ENCODE measurements at regions not wholly inside any gene's neighbourhood (a gene's known extent, or its start where the extent isn't known, plus 50 kb on each side); places are given as distances from the start of the nearest gene placed in this dataset.

GRCh38 chr16:55175389-55175788 lies 148.6 kb upstream of the IRX6 start:
- DNase-seq = no peak

- DNase-seq = no peak
Observed at GRCh38 chr16:55176901-55177300, 147.1 kb upstream of the IRX6 start.

- DNase-seq = no peak
Observed at GRCh38 chr16:55179411-55179810, 144.6 kb upstream of the IRX6 start.

- no peak for DNase-seq
Observed at GRCh38 chr16:55179852-55180585, 144.0 kb upstream of the IRX6 start.

- DNase-seq = no peak
Observed at GRCh38 chr16:55184052-55184451, 140.0 kb upstream of the IRX6 start.

GRCh38 chr16:55184619-55185018 lies 139.4 kb upstream of the IRX6 start:
- no peak for DNase-seq

- no peak for DNase-seq
Observed at GRCh38 chr16:55189224-55189623, 134.8 kb upstream of the IRX6 start.

GRCh38 chr16:55189682-55190636 lies 134.0 kb upstream of the IRX6 start:
- no peak for DNase-seq

- no peak for DNase-seq
Observed at GRCh38 chr16:55192734-55193133, 131.3 kb upstream of the IRX6 start.

- no peak for DNase-seq
Observed at GRCh38 chr16:55203570-55203969, 120.4 kb upstream of the IRX6 start.

- DNase-seq = no peak
Observed at GRCh38 chr16:55204069-55204468, 119.9 kb upstream of the IRX6 start.

GRCh38 chr16:55204923-55205322 lies 119.1 kb upstream of the IRX6 start:
- DNase-seq = no peak

GRCh38 chr16:55207693-55208428 lies 116.1 kb upstream of the IRX6 start:
- peak in 1 of 4 experiments; percentile 1 for DNase-seq

GRCh38 chr16:55209626-55210025 lies 114.4 kb upstream of the IRX6 start:
- DNase-seq = no peak

- DNase-seq = no peak
Observed at GRCh38 chr16:55212791-55213190, 111.2 kb upstream of the IRX6 start.

- no peak for DNase-seq
Observed at GRCh38 chr16:55214412-55214811, 109.6 kb upstream of the IRX6 start.

- DNase-seq = no peak
Observed at GRCh38 chr16:55214974-55215494, 109.0 kb upstream of the IRX6 start.

GRCh38 chr16:55217392-55217791 lies 106.6 kb upstream of the IRX6 start:
- DNase-seq = no peak

GRCh38 chr16:55221836-55222235 lies 102.2 kb upstream of the IRX6 start:
- no peak for DNase-seq

- no peak for DNase-seq
Observed at GRCh38 chr16:55222486-55222885, 101.5 kb upstream of the IRX6 start.

GRCh38 chr16:55225972-55226542 lies 97.9 kb upstream of the IRX6 start:
- DNase-seq = peak in 2 of 4 experiments; percentile 13 to 16

GRCh38 chr16:55232822-55233221 lies 91.2 kb upstream of the IRX6 start:
- no peak for DNase-seq
